T-helper 2 cell treated with Interferon-gamma antibody and Interleukin-4, amounts not matched to agents 100 ng/mL and 5 ng/mL, for 36 hours (primary cell): ENCODE measurements at regions not wholly inside any gene's neighbourhood (a gene's known extent, or its start where the extent isn't known, plus 50 kb on each side); places are given as distances from the start of the nearest gene placed in this dataset.

Source experiments
- intact Hi-C: fragments of 100-400 bp; cut with micrococcal nuclease; formaldehyde crosslinking; loops from one replicate; pipeline ENCODE4 v1.15.1; 2023

GRCh38 chr4:75118739-75119138 lies 185.8 kb downstream of the PARM1 start:
- intact Hi-C loops, result no loop called here

DNA sequence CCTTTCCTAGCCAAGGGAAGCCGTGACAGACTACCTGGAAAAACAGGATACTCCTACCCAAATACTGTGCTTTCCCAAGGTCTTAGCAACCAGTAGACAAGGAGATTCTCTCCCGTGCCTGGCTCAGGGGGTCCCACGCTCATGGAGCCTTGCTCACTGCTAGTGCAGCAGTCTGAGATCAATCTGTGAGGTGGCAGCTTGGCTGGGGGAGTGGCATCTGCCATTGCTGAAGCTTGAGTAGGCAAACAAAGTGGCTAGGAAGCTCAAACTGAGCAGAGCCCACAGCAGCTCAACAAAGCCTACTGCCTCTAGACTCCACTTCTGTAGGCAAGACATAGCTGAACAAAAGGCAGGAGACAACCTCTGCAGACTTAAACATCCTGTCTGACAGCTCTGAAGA lies 177.1 kb downstream of the PARM1 start:
- intact Hi-C loops, result no loop called here

GRCh38 chr4:75107755-75108612 lies 175.1 kb downstream of the PARM1 start:
- intact Hi-C loops, result no loop called here

GRCh38 chr4:75102787-75103085 lies 169.8 kb downstream of the PARM1 start:
- intact Hi-C loops, result no loop called here

DNA sequence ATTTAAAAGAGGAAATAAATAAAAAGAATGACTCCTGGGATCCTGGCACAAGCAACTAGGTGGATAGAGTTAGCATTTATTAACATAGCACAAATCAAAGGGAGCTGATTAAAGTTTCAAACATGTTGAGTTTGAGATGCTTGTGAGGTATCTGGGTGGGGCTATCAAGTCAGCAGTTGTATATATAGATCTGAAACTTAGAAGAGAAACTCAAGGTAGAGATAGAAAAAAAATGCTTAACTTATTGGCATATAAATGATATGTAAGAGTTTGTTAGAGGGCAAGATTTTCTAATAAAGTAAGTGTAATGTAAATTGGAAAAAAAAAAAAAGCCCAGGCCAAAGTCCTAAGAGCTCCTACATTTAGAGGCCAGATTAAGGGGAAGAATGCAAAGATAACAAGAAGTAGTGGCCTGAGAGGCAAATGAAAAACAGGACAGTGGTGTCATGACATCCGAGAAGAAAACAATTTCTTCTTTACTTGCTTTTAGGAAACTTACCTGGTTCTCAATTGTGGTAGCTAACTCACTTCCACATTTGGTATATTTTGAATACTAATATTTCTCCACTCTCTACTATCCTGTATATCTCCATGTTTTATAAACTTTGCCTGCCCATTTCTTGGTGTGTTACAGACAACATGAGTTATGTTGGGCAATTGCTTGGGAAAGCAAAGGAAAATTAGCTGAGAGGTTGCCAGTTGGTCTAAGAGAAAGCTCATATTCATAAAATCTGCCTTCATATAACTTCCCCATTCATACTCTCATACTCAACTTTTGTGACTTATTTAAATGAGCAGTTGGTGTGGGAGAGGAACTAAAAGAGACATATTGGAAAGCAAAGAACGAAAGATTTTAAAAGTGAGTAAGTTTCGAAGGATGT lies 169.2 kb downstream of the PARM1 start:
- intact Hi-C loops, result no loop called here
